WI38 (cell line): ENCODE measurements at regions not wholly inside any gene's neighbourhood (a gene's known extent, or its start where the extent isn't known, plus 50 kb on each side); places are given as distances from the start of the nearest gene placed in this dataset.

ENCODE experiments used
- H3K4me3 ChIP-seq: 2 replicates; pipeline ENCODE4 v1.5.1; 2011; ENCODE audit warnings: low read depth, mild to moderate bottlenecking, control low read depth, low read length
- TF ChIP-seq, protein P1 (sequence below): IDR thresholded peaks from 2 replicates; pipeline ENCODE4 v1.5.1; 2012; ENCODE audit warnings: low read depth, mild to moderate bottlenecking, control low read depth, low read length

DNA sequence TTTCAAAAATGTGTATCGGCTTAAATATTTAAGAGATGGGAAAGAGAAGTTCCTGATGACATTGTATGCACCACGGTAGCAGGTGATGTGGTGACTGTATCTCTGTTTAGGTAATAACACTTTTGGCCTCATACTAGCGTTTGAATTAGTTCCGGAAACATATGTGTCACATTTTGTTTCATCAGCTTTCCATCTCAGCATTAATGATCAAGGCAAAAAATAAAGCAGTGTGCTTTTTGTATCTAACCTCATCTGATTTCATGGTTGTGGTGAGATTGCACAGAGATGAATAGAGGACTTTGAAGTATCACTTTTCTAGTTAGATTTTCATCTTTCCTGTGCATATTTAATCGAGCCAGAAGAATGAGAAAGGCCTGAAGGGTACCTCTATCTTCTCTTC is 206.4 kb upstream of the SPRY1 start:
- H3K4me3 ChIP-seq, result no peak overlapping the region
- TF ChIP-seq, protein P1, sequence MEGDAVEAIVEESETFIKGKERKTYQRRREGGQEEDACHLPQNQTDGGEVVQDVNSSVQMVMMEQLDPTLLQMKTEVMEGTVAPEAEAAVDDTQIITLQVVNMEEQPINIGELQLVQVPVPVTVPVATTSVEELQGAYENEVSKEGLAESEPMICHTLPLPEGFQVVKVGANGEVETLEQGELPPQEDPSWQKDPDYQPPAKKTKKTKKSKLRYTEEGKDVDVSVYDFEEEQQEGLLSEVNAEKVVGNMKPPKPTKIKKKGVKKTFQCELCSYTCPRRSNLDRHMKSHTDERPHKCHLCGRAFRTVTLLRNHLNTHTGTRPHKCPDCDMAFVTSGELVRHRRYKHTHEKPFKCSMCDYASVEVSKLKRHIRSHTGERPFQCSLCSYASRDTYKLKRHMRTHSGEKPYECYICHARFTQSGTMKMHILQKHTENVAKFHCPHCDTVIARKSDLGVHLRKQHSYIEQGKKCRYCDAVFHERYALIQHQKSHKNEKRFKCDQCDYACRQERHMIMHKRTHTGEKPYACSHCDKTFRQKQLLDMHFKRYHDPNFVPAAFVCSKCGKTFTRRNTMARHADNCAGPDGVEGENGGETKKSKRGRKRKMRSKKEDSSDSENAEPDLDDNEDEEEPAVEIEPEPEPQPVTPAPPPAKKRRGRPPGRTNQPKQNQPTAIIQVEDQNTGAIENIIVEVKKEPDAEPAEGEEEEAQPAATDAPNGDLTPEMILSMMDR, result no peak

DNA sequence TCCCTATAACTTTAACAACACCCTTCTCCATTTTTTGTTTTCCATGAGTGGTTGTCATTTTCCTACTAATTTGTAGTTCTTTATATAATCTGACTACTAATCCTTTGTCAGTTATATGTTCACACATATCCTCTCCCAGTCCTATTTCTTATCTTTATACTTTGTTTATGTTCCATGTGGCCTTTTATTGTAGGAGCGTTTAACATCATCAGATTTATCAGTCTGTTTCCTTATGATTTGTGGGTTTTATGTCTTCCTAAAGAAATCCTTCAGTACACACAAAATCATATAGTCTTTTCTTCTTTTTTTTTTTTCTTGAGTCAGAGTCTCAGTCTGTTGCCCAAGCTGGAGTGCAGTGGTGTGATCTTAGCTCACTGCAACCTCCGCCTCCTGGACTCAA is 204.9 kb upstream of the SPRY1 start:
- no peak overlapping the region for H3K4me3 ChIP-seq
- TF ChIP-seq, protein P1, result no peak

DNA sequence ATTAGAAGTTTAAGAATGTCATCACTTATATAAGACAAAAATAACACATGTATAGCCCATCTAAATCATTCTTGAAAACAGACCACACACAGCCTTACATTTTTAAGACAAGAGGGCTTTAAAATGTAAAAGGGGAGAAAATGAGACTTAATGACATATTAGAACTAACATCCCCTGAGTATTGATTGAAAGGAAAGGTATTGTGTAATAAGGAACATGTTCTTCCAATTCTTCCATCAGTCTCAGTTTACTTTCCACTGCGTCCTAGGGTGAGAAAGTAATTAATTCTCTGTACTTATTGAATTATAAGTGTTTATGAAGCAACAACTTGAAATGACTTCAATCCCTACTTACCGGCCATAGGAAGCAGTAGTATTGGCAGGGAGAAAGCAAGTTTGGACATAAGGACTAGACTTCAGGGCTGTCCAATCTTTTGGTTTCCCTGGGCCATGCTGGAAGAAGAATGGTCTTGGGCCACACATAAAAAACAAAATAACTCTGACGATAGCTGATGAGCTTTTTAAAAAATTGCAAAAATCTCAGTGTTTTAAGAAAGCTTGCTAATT is 202.7 kb upstream of the SPRY1 start:
- TF ChIP-seq, protein P1, result no peak
- H3K4me3 ChIP-seq, result no peak overlapping the region

DNA sequence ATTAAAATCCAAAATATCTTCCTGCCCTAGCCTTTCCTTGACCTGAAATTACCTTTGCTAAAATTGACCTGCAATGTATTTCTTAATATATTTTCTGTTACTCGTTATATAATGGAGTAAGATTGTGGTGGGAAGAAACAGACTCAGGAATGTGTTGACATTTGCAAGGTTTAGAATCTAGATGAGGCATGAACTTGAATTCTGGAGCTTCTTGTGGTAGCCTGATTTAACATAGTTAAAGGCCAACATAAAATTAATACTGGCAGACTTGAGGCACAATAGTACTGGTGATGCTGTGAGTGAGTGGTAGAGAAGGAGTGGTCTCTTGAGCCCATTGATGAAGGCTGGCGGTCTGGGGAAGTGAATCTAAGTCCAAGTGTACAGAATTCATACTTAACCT is 197.9 kb upstream of the SPRY1 start:
- H3K4me3 ChIP-seq, result no peak overlapping the region
- TF ChIP-seq, protein P1, result no peak

DNA sequence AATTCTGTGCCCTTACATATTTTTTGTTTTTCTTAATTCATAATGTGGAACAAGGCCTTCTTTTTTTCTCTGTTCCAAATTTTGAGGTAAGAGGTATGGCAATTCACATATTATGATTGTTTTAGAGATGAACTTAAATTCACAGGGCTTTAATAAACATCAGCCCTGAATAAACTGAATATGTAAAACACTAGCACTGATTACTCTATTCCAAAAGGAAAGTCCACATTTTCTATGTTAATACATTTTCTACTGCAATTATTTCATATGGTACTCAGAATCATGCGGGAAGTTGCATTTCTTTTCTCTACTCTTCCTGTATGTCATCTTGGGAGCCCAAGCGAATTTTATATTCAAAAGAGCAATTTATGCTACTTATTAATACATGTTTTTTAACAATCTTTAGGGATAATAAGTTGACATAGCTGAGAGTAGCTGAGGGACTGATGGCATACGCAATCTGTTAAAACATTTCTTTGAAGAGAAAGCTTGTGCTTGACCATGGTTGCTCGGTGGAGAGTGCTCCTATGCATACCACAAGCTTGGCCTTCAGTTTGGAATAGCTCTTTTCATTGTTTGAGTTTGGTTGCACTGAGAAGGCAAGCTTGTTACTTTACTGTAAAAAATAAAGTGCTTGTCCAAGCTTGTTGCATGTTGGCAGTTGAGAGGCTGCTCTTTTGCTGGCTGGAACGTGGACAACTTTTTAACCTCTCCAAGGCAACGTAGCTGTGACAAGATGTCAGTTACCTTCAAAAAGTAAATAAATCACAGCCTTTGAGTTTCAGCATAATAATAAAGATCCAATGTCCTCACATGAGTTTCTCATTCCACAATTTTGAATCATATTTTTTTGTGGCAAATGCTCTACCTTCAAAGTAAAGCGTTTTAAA is 196.3 kb upstream of the SPRY1 start:
- no peak overlapping the region for H3K4me3 ChIP-seq
- TF ChIP-seq, protein P1, result no peak

DNA sequence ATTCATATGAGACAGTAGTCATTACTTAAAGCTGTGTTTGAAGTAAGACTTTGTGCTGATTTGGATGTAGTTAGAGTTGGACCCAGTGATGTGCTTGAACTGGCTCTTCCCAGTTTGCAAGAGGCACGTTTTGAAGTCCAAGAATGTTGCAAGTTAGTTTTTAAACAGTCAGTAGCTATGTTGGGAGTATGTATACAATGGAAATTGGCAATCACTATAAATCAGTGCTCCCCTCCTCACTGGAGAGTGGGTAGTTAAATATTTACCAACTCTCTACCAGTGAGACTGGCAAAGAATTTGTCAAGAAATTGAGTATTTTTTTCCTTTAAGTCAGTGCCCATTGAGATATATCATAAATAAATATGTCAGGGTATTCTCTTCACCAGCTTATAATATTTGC is 191.9 kb upstream of the SPRY1 start:
- TF ChIP-seq, protein P1, result no peak
- H3K4me3 ChIP-seq, result no peak overlapping the region

DNA sequence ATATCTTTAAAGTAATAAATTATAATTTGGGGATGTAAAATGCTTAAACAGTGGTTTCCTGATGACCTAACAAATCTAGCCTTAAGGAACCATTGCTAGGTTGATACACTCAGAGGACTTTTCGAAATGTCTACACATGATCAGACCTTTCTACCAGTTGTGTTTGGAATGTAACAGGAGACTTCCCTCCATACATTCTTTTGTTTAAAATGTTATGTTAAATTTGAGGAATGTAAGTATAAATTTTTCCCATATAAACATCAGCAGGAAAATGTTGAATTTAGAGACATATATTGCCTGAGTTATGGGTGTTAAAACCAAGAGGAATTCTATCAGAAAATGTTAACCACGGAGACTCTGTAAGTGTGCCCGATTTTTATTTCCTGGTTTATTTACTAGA is 190.6 kb upstream of the SPRY1 start:
- TF ChIP-seq, protein P1, result no peak
- H3K4me3 ChIP-seq, result no peak overlapping the region
